ENCODE measurements at regions not wholly inside any gene's neighbourhood (a gene's known extent, or its start where the extent isn't known, plus 50 kb on each side); places are given as distances from the start of the nearest gene placed in this dataset.

- TF ChIP-seq TARDBP (IDR thresholded peaks at IDR 0.05): no peak
- no peak for TF ChIP-seq SP1 (IDR thresholded peaks at IDR 0.05)
- no peak for TF ChIP-seq LEF1 (IDR thresholded peaks at IDR 0.05; ENCODE audit: borderline replicate concordance)
- TF ChIP-seq SUZ12 (IDR thresholded peaks at IDR 0.05): no peak
- TF ChIP-seq FOXM1 (IDR thresholded peaks at IDR 0.05; ENCODE audit: borderline replicate concordance): no peak
These were observed 956.7 kb downstream of the TUSC7 start for GRCh38 chr3:117666325-117666724.
